IMR-90 (cell line): ENCODE measurements at regions not wholly inside any gene's neighbourhood (a gene's known extent, or its start where the extent isn't known, plus 50 kb on each side); places are given as distances from the start of the nearest gene placed in this dataset.

Experiments
- ATAC-seq: fragments of 200-7000 bp; cut with Tn5 transposase; 2 replicates; pipeline ENCODE4 v1.9.1; 2020; ENCODE audit warnings: low read depth, mild to moderate bottlenecking, moderate library complexity
- BruUV-seq: library from RNA; stranded (reverse); fragments of 400-500 nt; replicated peaks from 2 replicates; lab custom pipeline; 2021; lab: Mats Ljungman, UMichigan
- CTCF ChIA-PET: fragments of 300-600 bp; formaldehyde crosslinking; extraction: SDS; loops from one replicate; lab custom pipeline; 2021; ENCODE audit warnings: antibody characterized with exemption; lab: Yijun Ruan, JAX
- POLR2A ChIA-PET: fragments of 300-600 bp; sonication (Branson Sonifier 250); formaldehyde crosslinking; loops from one replicate; lab custom pipeline; 2022; ENCODE audit warnings: antibody characterized with exemption; ENCODE audit not compliant: unreplicated experiment; lab: Charles Lee
- DNase-seq: peaks from one replicate; pipeline ENCODE4 v3.0.0; 2013
- H2AFZ ChIP-seq: replicated peaks from 2 replicates; pipeline ENCODE3; 2013; ENCODE audit warnings: low read length, mild to moderate bottlenecking; ENCODE audit not compliant: poor library complexity
- H2AK5ac ChIP-seq: 2 replicates; pipeline ENCODE4 v1.6.1; 2013; ENCODE audit warnings: low read depth, low read length, inconsistent platforms
- H2AK9ac ChIP-seq: replicated peaks from 2 replicates; pipeline ENCODE3; 2013; ENCODE audit warnings: mild to moderate bottlenecking, low read depth, low read length, moderate library complexity; ENCODE audit not compliant: poor library complexity
- H2BK120ac ChIP-seq: 2 replicates; pipeline ENCODE4 v1.6.1; 2013; ENCODE audit warnings: low read depth, low read length, inconsistent platforms
- H2BK15ac ChIP-seq: 3 replicates; pipeline ENCODE4 v1.6.1; 2013; ENCODE audit warnings: low read depth, low read length, inconsistent platforms
- H2BK20ac ChIP-seq: 2 replicates; pipeline ENCODE4 v1.6.1; 2013; ENCODE audit warnings: low read depth, mild to moderate bottlenecking, inconsistent platforms, low read length, moderate library complexity
- H2BK5ac ChIP-seq: 2 replicates; pipeline ENCODE4 v1.6.1; 2013; ENCODE audit warnings: mild to moderate bottlenecking, low read depth, low read length, inconsistent platforms; ENCODE audit not compliant: poor library complexity, severe bottlenecking
- H3K14ac ChIP-seq: replicated peaks from 2 replicates; pipeline ENCODE4 v1.6.1; 2013; ENCODE audit warnings: low read depth, low read length, inconsistent platforms
- H3K18ac ChIP-seq: 2 replicates; pipeline ENCODE4 v1.6.1; 2013; ENCODE audit warnings: low read depth, low read length, control low read depth
- H3K23ac ChIP-seq: 2 replicates; pipeline ENCODE4 v1.6.1; 2013; ENCODE audit warnings: low read depth, low read length, inconsistent platforms
- H3K27ac ChIP-seq: 2 replicates; pipeline ENCODE4 v1.5.1; 2013; ENCODE audit warnings: mild to moderate bottlenecking, control low read depth, low read length; ENCODE audit not compliant: insufficient read depth
- H3K27me3 ChIP-seq: 2 replicates; pipeline ENCODE4 v1.6.1; 2013; ENCODE audit warnings: low read length; ENCODE audit not compliant: control insufficient read depth, insufficient read depth
- H3K36me3 ChIP-seq: 2 replicates; pipeline ENCODE4 v1.6.1; 2013; ENCODE audit warnings: low read length, mixed read lengths; ENCODE audit not compliant: control insufficient read depth, insufficient read depth
- H3K4ac ChIP-seq: 2 replicates; pipeline ENCODE4 v1.6.1; 2013; ENCODE audit warnings: low read depth, low read length, inconsistent platforms
- H3K4me1 ChIP-seq: 2 replicates; pipeline ENCODE4 v1.6.1; 2013; ENCODE audit warnings: low read length, mixed read lengths; ENCODE audit not compliant: control insufficient read depth, insufficient read depth
- H3K4me2 ChIP-seq: 2 replicates; pipeline ENCODE4 v1.6.1; 2013; ENCODE audit warnings: low read depth, mild to moderate bottlenecking, control low read depth, low read length, moderate library complexity
- H3K4me3 ChIP-seq: 2 replicates; pipeline ENCODE4 v1.5.1; 2013; ENCODE audit warnings: low read depth, mild to moderate bottlenecking, control low read depth, low read length, moderate library complexity; ENCODE audit not compliant: insufficient read depth
- H3K56ac ChIP-seq: 2 replicates; pipeline ENCODE4 v1.6.1; 2013; ENCODE audit warnings: low read length, inconsistent platforms; ENCODE audit not compliant: insufficient read depth; ENCODE audit errors: extremely low read depth
- H3K79me1 ChIP-seq, 2 experiments: 2 replicates each; pipeline ENCODE4 v1.6.1; 2013; ENCODE audit warnings: low read length in 2 of 2, inconsistent platforms in 1 of 2, low read depth in 1 of 2
- H3K9ac ChIP-seq: 2 replicates; pipeline ENCODE4 v1.6.1; 2013; ENCODE audit warnings: low read depth, low read length, control low read depth
- H3K9me1 ChIP-seq: 2 replicates; pipeline ENCODE4 v1.6.1; 2013; ENCODE audit warnings: low read length, inconsistent platforms; ENCODE audit not compliant: insufficient read depth
- H3K9me3 ChIP-seq: 2 replicates; pipeline ENCODE4 v1.6.1; 2013; ENCODE audit warnings: low read length; ENCODE audit not compliant: control insufficient read depth, insufficient read depth
- H4K20me1 ChIP-seq: 2 replicates; pipeline ENCODE4 v1.6.1; 2013; ENCODE audit warnings: low read length, inconsistent platforms; ENCODE audit not compliant: insufficient read depth
- H4K5ac ChIP-seq: 2 replicates; pipeline ENCODE4 v1.6.1; 2013; ENCODE audit warnings: mild to moderate bottlenecking, low read depth, low read length, control low read depth
- H4K8ac ChIP-seq, 2 experiments: 2 replicates each; pipeline ENCODE4 v1.6.1; 2013; ENCODE audit warnings: low read depth in 2 of 2, low read length in 2 of 2, control low read depth in 1 of 2, inconsistent platforms in 1 of 2
- H4K91ac ChIP-seq: 2 replicates; pipeline ENCODE4 v1.6.1; 2013; ENCODE audit warnings: low read depth, low read length, inconsistent platforms; ENCODE audit not compliant: insufficient read depth
- BHLHE40 ChIP-seq: fragments of 150-350 bp; IDR thresholded peaks from 2 replicates; pipeline ENCODE4 v1.6.1; 2016; ENCODE audit warnings: mild to moderate bottlenecking, low read depth, low read length
- CEBPB ChIP-seq: IDR thresholded peaks from 2 replicates; pipeline ENCODE4 v1.6.1; 2012; ENCODE audit warnings: low read depth, low read length, improper control_type of control experiment
- CHD1 ChIP-seq: IDR thresholded peaks from 2 replicates; pipeline ENCODE4 v1.6.1; 2012; ENCODE audit warnings: low read depth, low read length, improper control_type of control experiment
- CTCF ChIP-seq: conservative IDR thresholded peaks from 2 replicates; pipeline ENCODE4 v1.5.1; 2012; ENCODE audit warnings: mild to moderate bottlenecking, low read depth, low read length, improper control_type of control experiment
- FOS ChIP-seq: fragments of 150-350 bp; IDR thresholded peaks from 2 replicates; pipeline ENCODE4 v1.6.1; 2016; ENCODE audit warnings: low read depth, low read length
- MAFK ChIP-seq: IDR thresholded peaks from 2 replicates; pipeline ENCODE4 v1.6.1; 2012; ENCODE audit warnings: low read depth, low read length, improper control_type of control experiment
- MAZ ChIP-seq: IDR thresholded peaks from 2 replicates; pipeline ENCODE4 v1.6.1; 2012; ENCODE audit warnings: low read depth, mild to moderate bottlenecking, low read length, improper control_type of control experiment, moderate library complexity, borderline replicate concordance
- MXI1 ChIP-seq: IDR thresholded peaks from 2 replicates; pipeline ENCODE4 v1.6.1; 2012; ENCODE audit warnings: low read depth, mild to moderate bottlenecking, low read length, moderate library complexity, borderline replicate concordance
- NFE2L2 ChIP-seq: fragments of 150-350 bp; IDR thresholded peaks from 2 replicates; pipeline ENCODE4 v1.6.1; 2016; ENCODE audit warnings: low read depth, mild to moderate bottlenecking, low read length
- POLR2A ChIP-seq: IDR thresholded peaks from 2 replicates; pipeline ENCODE4 v1.6.1; 2012; ENCODE audit warnings: mild to moderate bottlenecking, low read depth, low read length
- RCOR1 ChIP-seq: IDR thresholded peaks from 2 replicates; pipeline ENCODE4 v1.6.1; 2012; ENCODE audit warnings: mild to moderate bottlenecking, low read length, improper control_type of control experiment; ENCODE audit not compliant: insufficient replicate concordance
- RFX5 ChIP-seq: IDR thresholded peaks from 2 replicates; pipeline ENCODE4 v1.8.0; 2012; ENCODE audit warnings: low read depth, mild to moderate bottlenecking, low read length, moderate library complexity
- SMC3 ChIP-seq: fragments of 150-350 bp; IDR thresholded peaks from 2 replicates; pipeline ENCODE4 v1.6.1; 2016; ENCODE audit warnings: low read depth, mild to moderate bottlenecking, antibody characterized with exemption, low read length, moderate library complexity
- WGBS, 2 experiments: methylation state at CpG; one replicate each; pipeline versions ENCODE4 v1.1.5 to v1.1.7; 2013; ENCODE audit warnings: missing lambda C conversion rate in 2 of 2; ENCODE audit not compliant: insufficient read length in 1 of 2; ENCODE audit errors: extremely low coverage in 2 of 2; 5-methylcytosine and 5-hydroxymethylcytosine counted together
- dilution Hi-C: fragments of 300-500 bp; cut with HindIII; formaldehyde crosslinking; loops from one replicate; pipeline ENCODE4 v1.14.3; 2018; ENCODE audit warnings: low sequenced_read_pairs; ENCODE audit not compliant: unreplicated experiment
- in situ Hi-C: fragments of 300-500 bp; cut with MboI; formaldehyde crosslinking; loops from 3 replicates; pipeline ENCODE4 v1.14.3; 2019; ENCODE audit warnings: low sequenced_read_pairs, inconsistent platforms, mixed read lengths
- intact Hi-C: fragments of 100-400 bp; cut with micrococcal nuclease; formaldehyde crosslinking; loops from 2 replicates; pipeline ENCODE4 v1.10.0; 2022
- TF ChIP-seq, protein P1 (sequence below): fragments of 150-350 bp; IDR thresholded peaks from 2 replicates; pipeline ENCODE4 v1.6.1; 2017; ENCODE audit warnings: mild to moderate bottlenecking, antibody characterized with exemption, low read length, low read depth

GRCh38 chr6:121549736-121550135 is 114.3 kb downstream of the GJA1 start:
- H2BK5ac ChIP-seq = peak overlapping the region; percentile 94
- H2AFZ ChIP-seq = no peak overlapping the region
- H3K27ac ChIP-seq = no peak overlapping the region; the same call in 1 of the 2 replicates
- peak overlapping the region; percentile 8; the same call in 1 of the 2 replicates for H2BK20ac ChIP-seq
- H3K4me2 ChIP-seq = no peak overlapping the region
- ATAC-seq (peak; percentile 97), DNase-seq (peak; percentile 96)
- ChIA-PET CTCF (no interaction called here), POLR2A (no interaction called here)
- no peak overlapping the region; the same call in 1 of the 2 replicates for H2BK120ac ChIP-seq
- no peak overlapping the region for H2BK15ac ChIP-seq
- in situ Hi-C loops (no loop called here), intact Hi-C loops (no loop called here), dilution Hi-C loops (no loop called here)
- WGBS, 2 experiments = 0% methylated on average over 2 of the region's 3 CpGs; no CpG with 5 or more reads in 1 of the 2 experiments
- no peak overlapping the region for H2AK9ac ChIP-seq
- H3K18ac ChIP-seq = no peak overlapping the region
- no peak overlapping the region for H3K14ac ChIP-seq
- H3K79me1 ChIP-seq = no peaks in the 10 kb centered on the region
- H3K9me1 ChIP-seq = no peaks in the 10 kb centered on the region
- no peak for TF ChIP-seq RFX5
- no peak for TF ChIP-seq MAZ
- no peak for TF ChIP-seq RCOR1
- no peak for TF ChIP-seq MXI1
- TF ChIP-seq BHLHE40 = 0 out of 2 replicates have a peak, but pooled peaks have one; percentile 34
- TF ChIP-seq NFE2L2 = no peak
- TF ChIP-seq POLR2A = no peak
- no peak for TF ChIP-seq CHD1
- peak; percentile 35; the same call in 1 of the 2 replicates for TF ChIP-seq CEBPB
- no peak for TF ChIP-seq SMC3
- peak; percentile 74 for TF ChIP-seq MAFK
- TF ChIP-seq FOS = peak; percentile 30; the same call in 1 of the 2 replicates
- TF ChIP-seq, protein P1, sequence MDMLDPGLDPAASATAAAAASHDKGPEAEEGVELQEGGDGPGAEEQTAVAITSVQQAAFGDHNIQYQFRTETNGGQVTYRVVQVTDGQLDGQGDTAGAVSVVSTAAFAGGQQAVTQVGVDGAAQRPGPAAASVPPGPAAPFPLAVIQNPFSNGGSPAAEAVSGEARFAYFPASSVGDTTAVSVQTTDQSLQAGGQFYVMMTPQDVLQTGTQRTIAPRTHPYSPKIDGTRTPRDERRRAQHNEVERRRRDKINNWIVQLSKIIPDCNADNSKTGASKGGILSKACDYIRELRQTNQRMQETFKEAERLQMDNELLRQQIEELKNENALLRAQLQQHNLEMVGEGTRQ = no peak
- TF ChIP-seq CTCF = no peak
- no TSS peak for BruUV-seq
- H2AK5ac ChIP-seq = no peak overlapping the region
- H4K91ac ChIP-seq = no peak overlapping the region
- no peak overlapping the region for H3K56ac ChIP-seq
- no peak overlapping the region for H3K23ac ChIP-seq
- H4K5ac ChIP-seq = no peak overlapping the region
- H3K9ac ChIP-seq = no peak overlapping the region; the same call in 1 of the 2 replicates
- H3K36me3 ChIP-seq = no peaks in the 10 kb centered on the region
- no peak overlapping the region for H3K4ac ChIP-seq
- H3K27me3 ChIP-seq = no peaks in the 10 kb centered on the region
- no peaks in the 10 kb centered on the region for H3K9me3 ChIP-seq
- H4K8ac ChIP-seq = peak overlapping the region; percentile 4 to 43; a peak in 2 of 4 replicates
- H3K4me1 ChIP-seq = peaks cover 4% of the 10 kb centered on the region
- H3K4me3 ChIP-seq = no peak overlapping the region
- H4K20me1 ChIP-seq = no peaks in the 10 kb centered on the region
